ENCODE measurements at regions not wholly inside any gene's neighbourhood (a gene's known extent, or its start where the extent isn't known, plus 50 kb on each side); places are given as distances from the start of the nearest gene placed in this dataset.

DNA sequence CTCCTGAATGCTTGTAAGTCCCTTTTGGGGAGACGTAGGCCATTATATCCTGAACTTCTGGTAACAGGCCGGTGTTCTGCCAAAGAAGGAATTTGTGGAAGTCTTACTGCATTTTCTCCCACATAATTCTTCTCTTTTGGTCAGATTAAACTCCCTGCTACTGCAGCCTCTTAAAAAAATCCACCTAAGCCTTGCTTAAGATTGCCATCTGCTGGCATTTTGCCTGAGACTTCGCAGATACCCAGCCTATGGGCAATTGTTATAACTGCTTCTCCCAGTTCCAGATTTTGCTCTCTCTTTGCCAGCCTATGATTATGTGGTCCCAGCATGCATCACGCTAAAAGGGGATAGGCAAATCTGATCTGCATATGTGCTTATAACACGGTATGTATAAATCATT lies 391.6 kb upstream of the CHD1 start:
- H3K4me3 ChIP-seq (ENCODE audit: control insufficient read depth, low read depth, low read length): no peak overlapping the region
- TF ChIP-seq, protein P1, sequence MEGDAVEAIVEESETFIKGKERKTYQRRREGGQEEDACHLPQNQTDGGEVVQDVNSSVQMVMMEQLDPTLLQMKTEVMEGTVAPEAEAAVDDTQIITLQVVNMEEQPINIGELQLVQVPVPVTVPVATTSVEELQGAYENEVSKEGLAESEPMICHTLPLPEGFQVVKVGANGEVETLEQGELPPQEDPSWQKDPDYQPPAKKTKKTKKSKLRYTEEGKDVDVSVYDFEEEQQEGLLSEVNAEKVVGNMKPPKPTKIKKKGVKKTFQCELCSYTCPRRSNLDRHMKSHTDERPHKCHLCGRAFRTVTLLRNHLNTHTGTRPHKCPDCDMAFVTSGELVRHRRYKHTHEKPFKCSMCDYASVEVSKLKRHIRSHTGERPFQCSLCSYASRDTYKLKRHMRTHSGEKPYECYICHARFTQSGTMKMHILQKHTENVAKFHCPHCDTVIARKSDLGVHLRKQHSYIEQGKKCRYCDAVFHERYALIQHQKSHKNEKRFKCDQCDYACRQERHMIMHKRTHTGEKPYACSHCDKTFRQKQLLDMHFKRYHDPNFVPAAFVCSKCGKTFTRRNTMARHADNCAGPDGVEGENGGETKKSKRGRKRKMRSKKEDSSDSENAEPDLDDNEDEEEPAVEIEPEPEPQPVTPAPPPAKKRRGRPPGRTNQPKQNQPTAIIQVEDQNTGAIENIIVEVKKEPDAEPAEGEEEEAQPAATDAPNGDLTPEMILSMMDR (conservative IDR thresholded peaks at IDR 0.05; ENCODE audit: control insufficient read depth, insufficient read depth, low read depth, low read length): no peak
- DNase-seq (ENCODE audit: low read depth): no peak

DNA sequence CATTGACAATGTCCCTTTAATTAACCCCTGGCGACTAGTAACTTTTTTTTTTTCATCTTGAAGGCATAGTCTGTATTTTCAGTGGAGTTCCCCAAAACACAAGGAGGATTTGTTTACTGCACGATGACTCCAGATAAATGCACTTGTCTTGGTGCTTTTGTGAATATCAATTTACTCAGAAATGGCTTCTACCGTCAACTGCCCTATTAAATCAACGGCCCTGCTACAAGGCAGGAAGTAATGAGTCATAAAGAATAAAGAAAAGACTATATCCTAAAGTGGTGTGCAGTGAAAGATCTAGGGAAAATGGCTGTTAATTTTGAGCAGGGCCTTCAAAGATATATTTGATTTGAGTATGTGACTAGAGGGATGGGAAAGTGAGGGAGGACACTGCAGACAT lies 388.3 kb upstream of the CHD1 start:
- TF ChIP-seq, protein P1 (conservative IDR thresholded peaks at IDR 0.05; ENCODE audit: control insufficient read depth, insufficient read depth, low read depth, low read length): no peak
- DNase-seq (ENCODE audit: low read depth): no peak
- H3K4me3 ChIP-seq (ENCODE audit: control insufficient read depth, low read depth, low read length): no peak overlapping the region

DNA sequence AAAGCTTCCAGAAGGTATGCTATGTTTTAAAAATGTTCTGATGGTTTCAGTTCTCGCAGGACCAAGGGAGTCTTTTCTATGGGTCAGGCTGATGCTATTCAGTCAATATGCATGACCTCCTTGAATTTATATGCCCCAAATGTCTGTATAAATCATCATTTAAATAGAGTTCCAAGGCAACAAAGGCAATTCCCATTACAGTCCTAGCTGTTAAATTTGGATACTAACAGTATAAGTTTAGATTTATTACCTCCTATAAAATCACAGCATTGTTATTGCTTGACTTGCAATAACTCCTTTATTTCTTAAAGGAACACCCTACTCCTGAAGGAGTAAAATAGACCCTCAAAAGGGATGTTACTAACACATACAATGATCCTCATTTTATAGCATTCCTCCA lies 387.7 kb upstream of the CHD1 start:
- no peak overlapping the region for H3K4me3 ChIP-seq (ENCODE audit: control insufficient read depth, low read depth, low read length)
- TF ChIP-seq, protein P1 (conservative IDR thresholded peaks at IDR 0.05; ENCODE audit: control insufficient read depth, insufficient read depth, low read depth, low read length): no peak
- DNase-seq (ENCODE audit: low read depth): no peak

DNA sequence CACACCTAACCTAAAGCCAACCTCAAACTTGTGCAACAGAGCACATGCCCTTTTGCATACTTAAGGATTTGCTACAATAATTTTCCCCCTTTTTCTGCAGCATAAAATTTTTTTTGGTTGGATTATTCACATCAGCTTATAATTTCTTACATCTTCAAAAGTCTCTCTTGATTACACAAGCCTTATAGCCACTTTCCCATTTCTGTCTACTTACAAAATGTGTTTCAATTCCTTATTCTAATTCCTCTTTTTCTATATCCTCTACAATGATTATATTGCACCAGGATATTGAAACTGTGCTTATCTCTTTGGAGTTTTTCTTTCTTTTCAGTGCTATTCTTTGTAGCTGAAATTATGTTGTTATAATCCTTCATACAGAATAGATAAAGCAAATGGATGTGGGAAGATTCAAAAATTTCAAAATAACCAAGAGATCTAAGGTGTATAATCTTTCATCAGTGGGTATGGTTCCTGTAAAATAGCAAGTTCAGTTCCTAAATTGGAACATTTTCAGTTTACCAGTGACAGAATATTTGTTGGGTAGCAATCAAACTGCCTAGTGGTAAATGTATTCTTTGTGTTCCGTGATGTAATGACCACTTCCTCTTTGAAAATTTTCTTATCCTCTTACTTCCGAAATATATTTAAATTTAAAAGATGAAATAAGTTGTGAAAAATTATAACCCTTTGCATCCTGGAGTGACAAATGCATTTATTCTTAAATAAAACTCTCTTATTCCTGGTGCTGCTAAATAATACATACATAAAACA lies 386.8 kb upstream of the CHD1 start:
- no peak for DNase-seq (ENCODE audit: low read depth)
- TF ChIP-seq, protein P1 (conservative IDR thresholded peaks at IDR 0.05; ENCODE audit: control insufficient read depth, insufficient read depth, low read depth, low read length): no peak
- no peak overlapping the region for H3K4me3 ChIP-seq (ENCODE audit: control insufficient read depth, low read depth, low read length)

DNA sequence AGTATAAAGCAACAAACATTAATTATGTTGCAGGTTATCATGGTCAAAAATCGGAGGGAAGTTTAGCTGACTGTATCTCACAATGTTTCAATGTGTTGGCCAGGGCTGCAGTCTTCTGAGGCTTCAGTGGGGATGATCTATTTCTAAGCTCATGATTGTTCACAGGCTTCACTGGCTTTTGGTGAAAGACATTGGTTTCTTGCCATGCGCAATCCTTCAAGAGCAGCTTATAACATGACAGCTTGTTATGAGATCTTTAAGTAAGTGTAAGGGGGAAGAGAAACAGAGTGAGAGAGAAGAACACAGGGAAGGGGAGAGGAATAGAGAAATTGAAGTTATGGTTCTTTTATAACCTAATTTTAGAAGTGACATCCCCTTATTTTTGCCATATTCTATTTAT lies 385.9 kb upstream of the CHD1 start:
- H3K4me3 ChIP-seq (ENCODE audit: control insufficient read depth, low read depth, low read length): no peak overlapping the region
- DNase-seq (ENCODE audit: low read depth): no peak
- TF ChIP-seq, protein P1 (conservative IDR thresholded peaks at IDR 0.05; ENCODE audit: control insufficient read depth, insufficient read depth, low read depth, low read length): no peak

DNA sequence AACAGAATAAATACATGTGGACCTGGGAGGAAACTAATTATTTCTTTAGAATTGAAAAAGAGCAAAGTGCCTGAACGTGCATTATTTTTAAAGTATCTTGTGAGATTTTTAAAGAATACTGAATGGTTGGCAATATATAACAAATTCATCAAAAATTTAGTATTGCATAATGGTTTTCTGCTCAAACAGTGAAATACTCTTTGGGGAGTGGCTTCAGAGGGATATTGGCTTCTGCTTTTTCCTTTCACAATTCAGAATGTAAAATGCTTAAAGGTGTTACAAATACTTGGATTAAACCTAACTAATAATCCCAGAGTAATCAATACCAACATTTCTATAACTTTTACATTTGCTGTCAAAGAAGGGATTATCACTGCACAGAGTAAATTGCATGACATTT lies 379.3 kb upstream of the CHD1 start:
- DNase-seq (ENCODE audit: low read depth): no peak
- no peak overlapping the region for H3K4me3 ChIP-seq (ENCODE audit: control insufficient read depth, low read depth, low read length)
- TF ChIP-seq, protein P1 (conservative IDR thresholded peaks at IDR 0.05; ENCODE audit: control insufficient read depth, insufficient read depth, low read depth, low read length): no peak

All from fibroblast of mammary gland (primary cell).